SU-DHL-6 (cell line): ENCODE measurements at regions not wholly inside any gene's neighbourhood (a gene's known extent, or its start where the extent isn't known, plus 50 kb on each side); places are given as distances from the start of the nearest gene placed in this dataset.

Source experiments
- EZH2phosphoT487 ChIP-seq: fragments of 200-600 bp; sonication (generic), shearing (Covaris generic); conservative IDR thresholded peaks from 2 replicates; pipeline ENCODE4 v1.6.1; 2018; ENCODE audit warnings: mild to moderate bottlenecking, antibody characterized with exemption, low read length, moderate library complexity, mixed read lengths
- TF ChIP-seq, protein P1 (sequence below): fragments of 200-600 bp; sonication (generic); IDR thresholded peaks from one replicate; pipeline ENCODE4 v1.5.1; 2017; ENCODE audit warnings: antibody characterized with exemption, mild to moderate bottlenecking, low read length, moderate library complexity; ENCODE audit not compliant: insufficient read depth, poor library complexity, severe bottlenecking

DNA sequence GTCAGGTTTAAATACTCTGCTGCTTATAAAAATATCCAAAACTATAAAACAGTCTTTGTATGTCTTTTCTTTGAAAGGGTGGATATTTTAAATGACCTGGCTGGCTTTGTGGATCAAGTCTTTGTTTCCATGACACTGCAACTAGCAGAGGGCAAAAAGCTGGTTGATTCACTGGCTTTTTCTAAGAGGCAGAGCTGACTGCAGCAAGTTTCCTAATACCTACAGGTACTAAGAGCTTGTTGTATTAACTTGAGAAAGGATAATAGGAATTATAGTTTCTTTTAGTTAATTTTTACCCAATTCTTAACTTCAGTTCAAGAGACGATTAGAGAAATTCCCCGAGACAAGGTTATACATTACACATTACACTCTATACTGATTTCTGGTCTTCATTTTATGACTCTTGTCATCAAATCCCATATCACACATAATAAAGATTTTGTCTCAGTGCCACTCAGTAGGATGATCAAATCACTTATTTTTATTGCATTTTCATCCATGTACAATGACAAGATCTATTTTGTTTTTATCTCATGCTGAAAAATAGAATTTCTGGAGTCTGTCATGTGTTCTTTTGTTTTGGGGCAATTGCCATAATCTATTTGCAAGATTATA, 120.1 kb upstream of the RIMS1 start:
- TF ChIP-seq, protein P1, sequence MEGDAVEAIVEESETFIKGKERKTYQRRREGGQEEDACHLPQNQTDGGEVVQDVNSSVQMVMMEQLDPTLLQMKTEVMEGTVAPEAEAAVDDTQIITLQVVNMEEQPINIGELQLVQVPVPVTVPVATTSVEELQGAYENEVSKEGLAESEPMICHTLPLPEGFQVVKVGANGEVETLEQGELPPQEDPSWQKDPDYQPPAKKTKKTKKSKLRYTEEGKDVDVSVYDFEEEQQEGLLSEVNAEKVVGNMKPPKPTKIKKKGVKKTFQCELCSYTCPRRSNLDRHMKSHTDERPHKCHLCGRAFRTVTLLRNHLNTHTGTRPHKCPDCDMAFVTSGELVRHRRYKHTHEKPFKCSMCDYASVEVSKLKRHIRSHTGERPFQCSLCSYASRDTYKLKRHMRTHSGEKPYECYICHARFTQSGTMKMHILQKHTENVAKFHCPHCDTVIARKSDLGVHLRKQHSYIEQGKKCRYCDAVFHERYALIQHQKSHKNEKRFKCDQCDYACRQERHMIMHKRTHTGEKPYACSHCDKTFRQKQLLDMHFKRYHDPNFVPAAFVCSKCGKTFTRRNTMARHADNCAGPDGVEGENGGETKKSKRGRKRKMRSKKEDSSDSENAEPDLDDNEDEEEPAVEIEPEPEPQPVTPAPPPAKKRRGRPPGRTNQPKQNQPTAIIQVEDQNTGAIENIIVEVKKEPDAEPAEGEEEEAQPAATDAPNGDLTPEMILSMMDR: no peak
- TF ChIP-seq EZH2phosphoT487: no peak
